Vagina (tissue), 2 donors: ENCODE measurements at regions not wholly inside any gene's neighbourhood (a gene's known extent, or its start where the extent isn't known, plus 50 kb on each side); places are given as distances from the start of the nearest gene placed in this dataset.

ENCODE experiments used
- CTCF ChIP-seq, 3 experiments: fragments of 450-650 bp in 2 of 3; fragments of 200-600 bp in 1 of 3; sonication (generic) in 1 of 3; IDR thresholded peaks; one replicate each; pipeline ENCODE4 v1.5.1; 2017 to 2019; ENCODE audit warnings: antibody characterized with exemption in 3 of 3, mild to moderate bottlenecking in 2 of 3, moderate library complexity in 2 of 3
- POLR2AphosphoS5 ChIP-seq, 2 donors: sonication (generic); formaldehyde crosslinking; IDR thresholded peaks; one replicate each; pipeline ENCODE4 v1.9.0; 2017; ENCODE audit warnings: antibody characterized with exemption in 2 of 2, mild to moderate bottlenecking in 2 of 2, low read depth in 1 of 2; ENCODE audit not compliant: insufficient read depth in 1 of 2

- TF ChIP-seq CTCF (IDR thresholded peaks at IDR 0.05) (no peak), POLR2AphosphoS5 (IDR thresholded peaks at IDR 0.05; ENCODE audit: insufficient read depth in 1 of 2, low read depth in 1 of 2) (no peak)
Measured at GRCh38 chr7:84824057-84824651, 362.7 kb downstream of the SEMA3D start.
